GM19468 (cell line): ENCODE measurements at regions not wholly inside any gene's neighbourhood (a gene's known extent, or its start where the extent isn't known, plus 50 kb on each side); places are given as distances from the start of the nearest gene placed in this dataset.
"Not testable (repeated sequence)": the region's sequence is repeated elsewhere in the genome, so short reads cannot be mapped to it uniquely, and the experiment has no call there.

Source experiments
- ATAC-seq: cut with Tn5 transposase; IDR thresholded peaks from one replicate; pipeline ENCODE4 v1.9.1; 2021; ENCODE audit warnings: mild to moderate bottlenecking, moderate library complexity, moderate number of reproducible peaks; ENCODE audit not compliant: unreplicated experiment; ENCODE audit errors: extremely low read depth

GRCh38 chr4:3376266-3376665 lies 65.5 kb upstream of the HGFAC start:
- no peak for ATAC-seq

- ATAC-seq: no peak
These were observed 64.2 kb upstream of the HGFAC start for GRCh38 chr4:3377557-3377956.

DNA sequence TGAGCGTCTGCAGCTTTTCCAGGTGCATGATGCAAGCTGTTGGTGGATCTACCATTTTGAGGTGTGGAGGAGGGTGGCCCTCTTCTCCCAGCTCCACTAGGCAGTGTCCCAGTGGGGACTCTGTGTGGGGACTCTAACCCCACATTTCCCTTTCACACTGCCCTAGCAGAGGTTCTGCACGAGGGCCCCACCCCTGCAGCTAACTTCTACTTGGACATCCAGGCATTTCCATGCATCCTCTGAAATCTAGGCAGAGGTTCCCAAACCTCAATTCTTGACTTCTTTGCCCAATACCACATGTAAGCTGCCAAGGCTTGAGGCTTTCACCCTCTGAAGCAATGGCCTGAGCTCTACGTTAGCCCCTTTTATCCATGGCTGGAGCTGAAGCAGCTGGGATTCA lies 61.4 kb upstream of the HGFAC start:
- not testable (repeated sequence) for ATAC-seq

GRCh38 chr4:3381208-3381607 lies 60.6 kb upstream of the HGFAC start:
- ATAC-seq: not testable (repeated sequence)

GRCh38 chr4:3382251-3382650 lies 59.5 kb upstream of the HGFAC start:
- no peak for ATAC-seq

DNA sequence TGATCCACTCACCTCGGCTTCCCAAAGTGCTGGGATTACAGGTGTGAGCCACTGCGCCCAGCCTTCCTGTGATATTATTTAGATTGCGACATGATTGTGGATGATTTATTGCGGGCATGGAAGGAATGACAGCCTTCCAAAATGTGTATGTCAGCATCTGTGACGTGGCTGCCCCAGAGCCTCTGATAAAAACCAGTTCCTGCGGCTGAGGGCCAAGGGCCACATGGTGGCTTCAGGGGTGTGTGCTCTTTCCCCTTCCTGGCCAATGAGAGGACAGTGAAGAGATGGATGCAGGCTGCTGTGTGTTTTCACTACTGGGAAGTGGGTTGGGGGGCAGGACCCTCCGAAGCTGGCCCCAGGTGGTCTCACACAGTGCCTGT lies 57.4 kb upstream of the HGFAC start:
- no peak for ATAC-seq

DNA sequence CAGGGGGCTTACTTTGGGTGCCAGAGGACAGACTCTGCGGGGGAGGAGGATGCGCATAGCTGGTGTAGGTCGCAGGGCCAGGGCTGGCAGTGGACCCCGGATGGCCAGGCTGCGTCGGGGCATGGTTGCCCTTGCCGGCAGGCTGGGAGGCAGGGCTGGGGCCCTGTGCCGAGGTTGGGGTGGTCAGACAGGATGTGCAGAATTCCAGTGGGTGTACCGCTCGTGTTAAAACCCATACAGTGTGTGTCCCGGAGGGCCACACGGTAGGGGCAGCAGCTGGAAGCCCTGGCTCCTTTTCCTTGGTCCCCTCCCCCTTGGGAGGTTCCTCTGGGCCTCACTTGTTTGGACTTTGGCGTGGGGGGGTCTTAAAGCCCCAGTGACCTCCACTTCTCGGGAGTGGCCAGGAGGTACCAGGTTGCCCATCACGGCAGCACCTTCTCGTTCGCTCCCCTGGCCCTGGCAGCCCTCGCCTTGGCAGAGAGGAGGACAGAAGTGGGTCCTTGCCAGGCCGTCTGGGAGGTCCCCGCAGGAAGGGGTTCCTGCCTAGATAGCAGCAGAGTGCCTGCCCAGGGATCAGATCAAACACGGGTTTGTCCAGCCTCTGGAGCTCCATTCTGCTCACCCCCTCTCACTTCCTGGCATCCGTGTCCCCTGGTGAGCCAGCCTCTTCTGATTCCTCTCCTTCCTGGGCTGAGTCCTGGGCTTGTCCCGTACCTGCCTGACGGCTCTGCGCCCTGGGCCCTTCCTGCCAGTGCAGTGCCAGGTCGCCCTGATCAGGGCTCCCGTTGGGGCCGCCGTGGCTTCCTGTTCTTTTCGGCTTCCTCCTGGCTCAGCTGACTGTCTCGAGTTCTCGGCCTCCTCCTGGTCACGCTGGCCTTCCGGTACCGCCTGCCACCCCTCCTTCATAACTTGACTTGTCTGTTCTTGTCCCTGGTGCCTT lies 56.7 kb upstream of the HGFAC start:
- no peak for ATAC-seq

DNA sequence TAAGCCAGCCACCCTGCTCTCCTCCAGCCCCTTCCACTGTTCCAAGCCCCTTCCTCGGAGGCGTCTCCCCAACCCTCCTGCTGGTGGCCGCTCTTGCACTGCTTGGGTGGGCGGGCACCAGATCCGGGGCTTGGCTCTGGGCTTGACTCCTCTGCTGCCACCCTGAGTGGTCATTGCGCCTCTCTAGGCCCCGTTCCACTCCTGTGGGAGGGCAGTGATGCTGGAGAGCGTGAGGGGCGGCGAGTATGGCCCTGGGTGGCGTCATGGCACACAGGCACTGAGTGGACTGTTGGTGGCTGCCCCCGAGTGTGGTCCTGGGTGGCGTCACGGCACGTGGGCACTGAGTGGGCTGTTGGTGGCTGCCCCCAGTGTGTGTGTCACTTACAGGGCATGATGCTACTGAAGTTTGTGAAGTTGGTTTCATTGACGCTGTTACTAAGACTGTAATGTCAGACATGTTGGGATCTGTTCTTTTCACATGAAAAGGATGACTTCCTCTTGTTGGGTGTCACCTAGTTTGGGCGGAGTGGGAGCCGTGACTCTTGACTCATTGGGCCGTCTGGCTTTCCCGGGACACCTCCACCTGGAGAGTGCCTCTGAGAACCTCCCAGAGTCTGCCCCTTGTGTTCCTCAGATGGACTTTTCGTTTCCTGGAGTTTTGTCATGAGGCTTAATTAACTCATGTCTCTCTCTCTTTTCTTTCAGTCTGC lies 55.9 kb upstream of the HGFAC start:
- ATAC-seq: no peak

DNA sequence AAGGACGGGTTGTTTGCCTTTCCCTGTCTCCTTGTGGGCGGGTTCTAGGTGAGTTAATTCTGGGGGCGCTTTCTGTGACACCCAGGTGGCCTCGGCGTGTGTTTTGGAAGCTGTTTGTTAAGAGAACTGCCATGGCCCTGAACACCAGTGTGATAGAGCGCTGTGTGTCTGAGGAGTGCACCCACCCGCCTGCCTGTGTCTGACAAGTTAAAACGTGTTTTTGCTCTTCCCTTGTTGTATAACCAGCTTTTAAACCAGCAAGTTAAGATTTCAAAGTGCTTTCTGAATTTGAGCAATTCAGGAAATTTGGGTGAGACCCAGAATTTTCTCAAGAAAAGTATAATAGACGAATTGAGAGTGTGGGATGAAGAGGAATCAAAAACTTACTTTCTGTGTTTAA lies 55.2 kb upstream of the HGFAC start:
- no peak for ATAC-seq

DNA sequence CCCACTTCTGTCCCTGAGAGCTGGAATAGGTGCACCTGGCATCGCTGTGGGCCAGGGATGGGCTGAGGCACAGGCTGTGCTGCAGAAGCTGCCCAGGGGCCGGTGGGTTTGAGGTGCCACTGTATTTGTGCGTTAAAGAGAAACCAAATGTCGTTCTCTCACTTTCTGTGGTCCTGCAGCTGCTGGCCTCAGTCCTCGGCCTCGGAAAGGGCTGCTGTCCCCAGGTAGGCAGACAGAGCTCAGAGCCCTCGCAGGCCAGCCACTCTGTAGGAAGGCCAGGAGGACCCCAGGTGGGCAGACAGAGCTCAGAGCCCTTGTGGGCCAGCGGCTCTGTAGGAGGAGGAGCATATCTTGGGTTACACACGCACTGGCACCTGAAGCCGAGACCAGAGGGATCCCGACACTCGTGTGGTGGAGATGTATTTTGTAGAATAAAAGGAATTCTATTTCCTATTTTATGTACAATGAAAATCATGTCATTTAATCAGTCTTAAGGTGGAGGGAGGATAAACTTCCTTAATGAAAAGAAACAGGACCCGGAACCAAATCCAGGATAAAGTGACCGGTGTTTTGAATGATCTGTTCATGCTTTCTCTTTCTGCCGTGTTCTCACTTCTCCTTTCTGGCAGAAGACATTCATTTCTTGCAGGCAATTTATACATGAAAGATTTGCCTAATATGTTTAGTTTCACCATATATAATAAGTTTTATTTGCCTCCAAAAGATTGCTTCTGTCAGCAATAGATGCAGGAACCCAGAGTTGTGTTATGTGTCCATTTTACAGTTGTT lies 54.4 kb upstream of the HGFAC start:
- ATAC-seq: no peak

DNA sequence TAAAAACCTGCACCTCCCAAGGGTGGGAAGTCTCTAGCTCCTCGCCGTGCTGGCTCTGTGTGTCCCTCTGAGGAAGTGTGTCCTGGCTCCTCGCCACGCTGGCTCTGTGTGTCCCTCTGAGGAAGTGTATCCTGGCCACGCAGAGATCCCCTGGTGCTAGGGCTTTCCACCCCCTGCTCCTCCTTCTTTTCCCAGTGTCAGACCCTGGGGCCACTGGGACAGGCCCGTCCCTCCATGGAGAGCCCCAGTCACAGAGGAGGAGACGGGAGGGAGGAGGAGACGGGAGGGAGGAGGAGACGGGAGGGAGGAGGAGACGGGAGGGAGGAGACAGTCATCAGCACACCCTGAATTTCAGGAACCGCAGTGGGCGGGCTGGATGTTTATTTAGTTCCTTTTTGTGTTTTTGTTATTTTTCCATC lies 53.8 kb upstream of the HGFAC start:
- ATAC-seq: no peak

DNA sequence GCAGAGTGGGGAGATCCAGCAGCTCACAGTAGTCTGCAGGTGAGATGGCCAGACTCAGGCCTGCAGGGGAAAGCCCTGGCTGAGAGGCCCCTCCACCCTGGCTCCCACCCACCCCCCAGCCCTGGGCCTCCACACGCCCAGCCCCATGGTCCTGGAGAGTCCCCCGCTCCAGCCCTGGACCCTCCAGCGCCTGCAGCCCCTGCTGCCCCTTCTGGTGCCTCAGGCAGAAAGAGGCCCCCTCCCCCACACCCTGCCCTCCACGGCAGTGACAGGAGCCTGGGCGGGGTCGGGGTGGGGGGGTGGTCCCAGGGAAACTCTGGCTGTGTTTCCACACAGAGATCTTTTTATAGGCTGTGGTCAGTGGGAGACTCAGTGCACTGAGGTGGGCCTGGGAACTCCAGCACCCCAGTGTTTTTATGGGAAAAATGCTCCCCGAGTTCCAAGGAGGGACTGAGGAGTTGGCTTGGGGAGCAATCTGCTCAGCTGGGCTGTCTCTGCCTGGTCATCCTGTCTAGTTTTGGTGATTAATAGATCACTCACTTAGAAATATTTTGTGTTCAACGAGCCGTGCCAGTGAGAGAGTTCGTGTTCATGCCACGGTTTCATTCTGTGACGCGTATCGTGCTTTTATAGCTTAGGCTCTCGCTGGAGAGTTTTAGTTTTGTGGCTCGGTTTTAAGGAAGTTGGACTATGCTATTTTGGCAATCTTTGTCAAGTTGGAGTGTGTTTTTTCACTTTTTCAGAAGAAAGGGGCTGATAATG lies 53.1 kb upstream of the HGFAC start:
- ATAC-seq: peak; percentile 53

DNA sequence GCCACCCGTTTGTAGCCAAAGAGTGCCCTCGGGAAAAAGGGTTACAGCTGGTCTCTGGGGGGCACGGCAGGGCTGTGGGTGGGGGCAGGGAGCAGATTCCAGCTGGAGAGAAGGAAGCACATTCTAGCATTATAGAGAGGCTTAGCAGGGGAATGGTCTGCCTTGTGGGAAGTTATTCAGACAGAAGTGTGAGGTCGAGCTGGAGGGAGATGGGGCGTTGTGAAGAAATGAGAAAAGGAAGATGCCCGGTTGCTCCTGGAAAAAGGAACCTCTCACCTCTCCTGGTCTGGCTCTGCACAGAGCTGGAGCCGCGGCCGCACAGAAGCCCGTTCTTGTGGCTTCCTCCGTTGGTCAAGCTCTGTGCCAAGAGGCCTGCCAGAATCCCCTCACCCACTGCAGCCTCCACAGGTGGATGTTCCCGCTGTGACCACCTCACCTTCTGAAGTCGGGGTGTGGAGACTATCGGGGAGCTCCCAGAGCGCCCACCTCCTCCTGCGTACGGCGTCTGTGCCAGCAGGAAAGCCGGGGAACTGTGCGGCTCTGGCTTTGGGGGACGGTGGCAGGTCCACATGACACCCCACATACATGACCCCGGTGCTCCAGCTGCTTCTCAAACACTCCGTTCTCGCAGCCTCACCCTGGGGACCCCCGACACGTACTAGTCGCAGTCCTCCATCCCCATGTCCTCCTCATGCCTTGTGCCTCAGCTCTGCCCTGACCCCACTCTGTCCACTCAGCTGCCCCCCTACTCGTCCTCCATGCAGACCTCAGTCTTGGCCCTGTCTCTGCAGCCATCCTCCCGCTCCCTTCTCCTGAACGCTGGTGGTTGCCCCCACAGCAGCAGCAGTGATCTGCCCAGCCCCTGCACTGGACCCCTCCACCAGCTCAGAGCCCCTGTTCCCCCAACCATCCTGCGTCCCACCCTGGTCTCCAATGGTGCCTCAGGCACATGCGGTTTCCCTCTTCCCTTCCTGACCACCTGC lies 52.2 kb upstream of the HGFAC start:
- ATAC-seq: no peak

DNA sequence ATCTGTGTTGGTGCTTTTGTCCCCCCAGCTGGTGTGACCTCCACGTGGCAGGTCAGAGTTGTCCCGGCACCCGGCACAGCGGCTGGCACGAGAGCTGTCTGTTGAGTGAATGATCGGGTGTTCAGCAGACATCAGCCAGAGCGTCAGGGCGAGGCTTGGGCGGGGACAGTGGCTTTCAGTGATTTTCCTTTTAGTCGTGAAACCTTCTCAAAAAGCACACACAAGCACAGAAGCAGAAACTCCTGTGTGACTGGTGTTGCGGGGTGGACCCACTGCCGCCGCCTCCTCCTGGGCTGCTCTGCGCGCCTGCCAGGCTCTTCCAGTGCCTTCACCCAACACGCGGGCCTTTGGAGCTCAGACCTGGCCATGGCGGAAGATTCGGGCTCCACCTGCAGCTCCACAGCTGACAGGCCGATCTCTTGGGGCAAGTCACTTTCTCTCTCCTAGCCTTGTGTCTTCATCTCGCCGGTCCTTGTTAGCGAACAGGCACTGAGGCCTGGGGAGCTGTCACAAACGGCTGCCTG lies 51.4 kb upstream of the HGFAC start:
- no peak for ATAC-seq

GRCh38 chr4:3391422-3391821 lies 50.3 kb upstream of the HGFAC start:
- ATAC-seq: no peak
